ENCODE measurements at regions not wholly inside any gene's neighbourhood (a gene's known extent, or its start where the extent isn't known, plus 50 kb on each side); places are given as distances from the start of the nearest gene placed in this dataset.

- DNase-seq (ENCODE audit: low read depth, low spot score), result peak; percentile 92
These were observed 148.1 kb upstream of the DMRT1 start for GRCh38 chr9:693201-694091.

More at GRCh38 chr9:693201-694091, 148.1 kb upstream of the DMRT1 start:
- dilution Hi-C loops (cut with MboI; ENCODE audit: extremely low pct_ligation_motif_present, low sequenced_read_pairs) (no loop called here), intact Hi-C loops (cut with micrococcal nuclease) (loop anchor here (1.0 to 2.0 kb wide), 3 partner anchors 9 to 63 kb away; no protein-coding TSS in a partner anchor)
- Histone ChIP-seq H3K9me3 (replicated peaks; ENCODE audit: control insufficient read depth, insufficient read depth, low read length) (no peaks in the 10 kb centered on the region), H3K36me3 (ENCODE audit: control insufficient read depth in 2 of 2, extremely low read depth in 1 of 2, insufficient read depth in 2 of 2, low read length in 2 of 2) (no peaks in the 10 kb centered on the region), H3K4me2 (ENCODE audit: insufficient read depth, low read length) (peak overlapping the region; percentile 92), H3K27me3 (ENCODE audit: control insufficient read depth in 2 of 2, insufficient read depth in 2 of 2, low read length in 2 of 2) (no peaks in the 10 kb centered on the region), H3K9me1 (replicated peaks; ENCODE audit: control insufficient read depth, extremely low read depth, insufficient read depth, low read length) (no peaks in the 10 kb centered on the region), H3K4me3 (replicated peaks in 1 of 3; ENCODE audit: insufficient read depth in 1 of 3, low read depth in 1 of 3, low read length in 3 of 3) (peak overlapping the region in 2 of 3 experiments; percentile 18 to 67), H2AFZ (ENCODE audit: low read depth, low read length) (no peak overlapping the region), H4K20me1 (replicated peaks; ENCODE audit: control insufficient read depth, extremely low read depth, insufficient read depth, low read length) (no peaks in the 10 kb centered on the region), H3K79me2 (ENCODE audit: control insufficient read depth, insufficient read depth, low read length) (peaks cover 29% of the 10 kb centered on the region), H3K4me1 (ENCODE audit: control insufficient read depth, extremely low read depth, insufficient read depth, low read length) (peaks cover 66% of the 10 kb centered on the region), H3K9ac (replicated peaks; ENCODE audit: extremely low read depth, insufficient read depth, low read length) (peak overlapping the region; percentile 95), H3K27ac (ENCODE audit: insufficient read depth, low read depth, low read length) (peak overlapping the region; percentile 86)
- POLR2A ChIA-PET, result interaction anchor here (1.0 to 3.3 kb wide), 4 partner anchors 9 to 63 kb away, joined by 3 to 40 read pairs (median 5); no protein-coding TSS in a partner anchor
- CTCF ChIA-PET, result interaction anchor here (0.7 to 6.7 kb wide), 18 partner anchors 10 to 316 kb away, joined by 3 to 91 read pairs (median 4); no protein-coding TSS in a partner anchor
- TSS peak; percentile 8 for BruUV-seq (replicated peaks)
- TF ChIP-seq POLR2AphosphoS5 (IDR thresholded peaks at IDR 0.05; ENCODE audit: insufficient read depth, low read depth, low read length) (peak; percentile 78), CTCF (IDR thresholded peaks at IDR 0.05; ENCODE audit: extremely low read depth in 1 of 2, insufficient read depth in 1 of 2, low read depth in 1 of 2, low read length in 2 of 2) (no peak), POLR2A (IDR thresholded peaks at IDR 0.05; ENCODE audit: low read depth, low read length) (peak; percentile 72), MYC (IDR thresholded peaks at IDR 0.05; ENCODE audit: low read depth, low read length) (no peak)
- FAIRE-seq, result peak; percentile 90

All from endothelial cell of umbilical vein (primary cell).